Panc1 (cell line): ENCODE measurements at regions not wholly inside any gene's neighbourhood (a gene's known extent, or its start where the extent isn't known, plus 50 kb on each side); places are given as distances from the start of the nearest gene placed in this dataset.

Experiments
- CTCF ChIP-seq: fragments of 450-650 bp; IDR thresholded peaks from 2 replicates; pipeline ENCODE4 v1.5.1; 2017; ENCODE audit warnings: mild to moderate bottlenecking
- POLR2AphosphoS5 ChIP-seq: IDR thresholded peaks from 2 replicates; pipeline ENCODE4 v1.6.1; 2012; ENCODE audit warnings: mild to moderate bottlenecking, low read depth, low read length, moderate library complexity
- TCF7L2 ChIP-seq: IDR thresholded peaks from 2 replicates; pipeline ENCODE4 v1.6.1; 2011; ENCODE audit warnings: mild to moderate bottlenecking, low read depth, low read length, inconsistent platforms
- TF ChIP-seq, protein P1 (sequence below), 2 experiments: IDR thresholded peaks; 2 replicates each; pipeline ENCODE4 v1.6.1; 2011 to 2012; ENCODE audit warnings: low read depth in 2 of 2, control low read depth in 1 of 2, low read length in 1 of 2, mild to moderate bottlenecking in 1 of 2, moderate library complexity in 1 of 2; ENCODE audit not compliant: insufficient read depth in 1 of 2

GRCh38 chr12:125202421-125202820, 137.2 kb downstream of the AACS start:
- TF ChIP-seq CTCF, result no peak
- no peak for TF ChIP-seq POLR2AphosphoS5
- TF ChIP-seq, protein P1, sequence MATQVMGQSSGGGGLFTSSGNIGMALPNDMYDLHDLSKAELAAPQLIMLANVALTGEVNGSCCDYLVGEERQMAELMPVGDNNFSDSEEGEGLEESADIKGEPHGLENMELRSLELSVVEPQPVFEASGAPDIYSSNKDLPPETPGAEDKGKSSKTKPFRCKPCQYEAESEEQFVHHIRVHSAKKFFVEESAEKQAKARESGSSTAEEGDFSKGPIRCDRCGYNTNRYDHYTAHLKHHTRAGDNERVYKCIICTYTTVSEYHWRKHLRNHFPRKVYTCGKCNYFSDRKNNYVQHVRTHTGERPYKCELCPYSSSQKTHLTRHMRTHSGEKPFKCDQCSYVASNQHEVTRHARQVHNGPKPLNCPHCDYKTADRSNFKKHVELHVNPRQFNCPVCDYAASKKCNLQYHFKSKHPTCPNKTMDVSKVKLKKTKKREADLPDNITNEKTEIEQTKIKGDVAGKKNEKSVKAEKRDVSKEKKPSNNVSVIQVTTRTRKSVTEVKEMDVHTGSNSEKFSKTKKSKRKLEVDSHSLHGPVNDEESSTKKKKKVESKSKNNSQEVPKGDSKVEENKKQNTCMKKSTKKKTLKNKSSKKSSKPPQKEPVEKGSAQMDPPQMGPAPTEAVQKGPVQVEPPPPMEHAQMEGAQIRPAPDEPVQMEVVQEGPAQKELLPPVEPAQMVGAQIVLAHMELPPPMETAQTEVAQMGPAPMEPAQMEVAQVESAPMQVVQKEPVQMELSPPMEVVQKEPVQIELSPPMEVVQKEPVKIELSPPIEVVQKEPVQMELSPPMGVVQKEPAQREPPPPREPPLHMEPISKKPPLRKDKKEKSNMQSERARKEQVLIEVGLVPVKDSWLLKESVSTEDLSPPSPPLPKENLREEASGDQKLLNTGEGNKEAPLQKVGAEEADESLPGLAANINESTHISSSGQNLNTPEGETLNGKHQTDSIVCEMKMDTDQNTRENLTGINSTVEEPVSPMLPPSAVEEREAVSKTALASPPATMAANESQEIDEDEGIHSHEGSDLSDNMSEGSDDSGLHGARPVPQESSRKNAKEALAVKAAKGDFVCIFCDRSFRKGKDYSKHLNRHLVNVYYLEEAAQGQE (IDR thresholded peaks at IDR 0.05; ENCODE audit: insufficient read depth in 1 of 2, low read depth in 2 of 2, low read length in 1 of 2), result no peak
- no peak for TF ChIP-seq TCF7L2
